IPS-15b (cell line): ENCODE measurements at regions not wholly inside any gene's neighbourhood (a gene's known extent, or its start where the extent isn't known, plus 50 kb on each side); places are given as distances from the start of the nearest gene placed in this dataset.

ENCODE experiments used
- H3K27me3 ChIP-seq: one replicate; pipeline ENCODE4 v1.6.1; 2013; ENCODE audit warnings: low read length; ENCODE audit not compliant: control insufficient read depth, insufficient read depth
- H3K36me3 ChIP-seq: one replicate; pipeline ENCODE4 v1.6.1; 2013; ENCODE audit warnings: low read length; ENCODE audit not compliant: control insufficient read depth, insufficient read depth
- H3K4me1 ChIP-seq: one replicate; pipeline ENCODE4 v1.6.1; 2013; ENCODE audit warnings: mild to moderate bottlenecking, low read length; ENCODE audit not compliant: control insufficient read depth, insufficient read depth
- H3K4me3 ChIP-seq: one replicate; pipeline ENCODE4 v1.5.1; 2013; ENCODE audit warnings: low read depth, low read length
- H3K9ac ChIP-seq: one replicate; pipeline ENCODE4 v1.6.1; 2013; ENCODE audit warnings: low read depth, mild to moderate bottlenecking, low read length
- H3K9me3 ChIP-seq: one replicate; pipeline ENCODE4 v1.6.1; 2013; ENCODE audit warnings: mild to moderate bottlenecking, low read length; ENCODE audit not compliant: control insufficient read depth, insufficient read depth

GRCh38 chr2:11901351-11902069 lies 155.1 kb downstream of the LPIN1 start:
- Histone ChIP-seq H3K36me3 (no peaks in the 10 kb centered on the region), H3K4me3 (no peak overlapping the region), H3K9ac (no peak overlapping the region), H3K9me3 (no peaks in the 10 kb centered on the region), H3K4me1 (no peaks in the 10 kb centered on the region), H3K27me3 (no peaks in the 10 kb centered on the region)

GRCh38 chr2:11903085-11903606 lies 156.7 kb downstream of the LPIN1 start:
- Histone ChIP-seq H3K4me1 (no peaks in the 10 kb centered on the region), H3K36me3 (no peaks in the 10 kb centered on the region), H3K9ac (no peak overlapping the region), H3K4me3 (no peak overlapping the region), H3K27me3 (no peaks in the 10 kb centered on the region), H3K9me3 (peaks cover 4% of the 10 kb centered on the region)

- H3K4me3 ChIP-seq: no peak overlapping the region
- H3K36me3 ChIP-seq: no peaks in the 10 kb centered on the region
- H3K4me1 ChIP-seq: no peaks in the 10 kb centered on the region
- no peak overlapping the region for H3K9ac ChIP-seq
- peaks cover 4% of the 10 kb centered on the region for H3K9me3 ChIP-seq
- no peaks in the 10 kb centered on the region for H3K27me3 ChIP-seq
These were observed 157.6 kb downstream of the LPIN1 start for GRCh38 chr2:11904029-11904428.

GRCh38 chr2:11904941-11905340 lies 158.5 kb downstream of the LPIN1 start:
- H3K27me3 ChIP-seq: no peaks in the 10 kb centered on the region
- no peaks in the 10 kb centered on the region for H3K36me3 ChIP-seq
- no peak overlapping the region for H3K9ac ChIP-seq
- no peaks in the 10 kb centered on the region for H3K4me1 ChIP-seq
- peaks cover 4% of the 10 kb centered on the region for H3K9me3 ChIP-seq
- no peak overlapping the region for H3K4me3 ChIP-seq

GRCh38 chr2:11907190-11907589 lies 160.8 kb downstream of the LPIN1 start:
- Histone ChIP-seq H3K4me3 (no peak overlapping the region), H3K9me3 (peaks cover 4% of the 10 kb centered on the region), H3K36me3 (no peaks in the 10 kb centered on the region), H3K4me1 (no peaks in the 10 kb centered on the region), H3K9ac (no peak overlapping the region), H3K27me3 (no peaks in the 10 kb centered on the region)

- Histone ChIP-seq H3K4me1 (no peaks in the 10 kb centered on the region), H3K36me3 (no peaks in the 10 kb centered on the region), H3K9ac (no peak overlapping the region), H3K9me3 (peaks cover 4% of the 10 kb centered on the region), H3K27me3 (no peaks in the 10 kb centered on the region), H3K4me3 (no peak overlapping the region)
These were observed 164.5 kb downstream of the LPIN1 start for GRCh38 chr2:11910971-11911370.

- H3K27me3 ChIP-seq: no peaks in the 10 kb centered on the region
- no peaks in the 10 kb centered on the region for H3K4me1 ChIP-seq
- no peak overlapping the region for H3K4me3 ChIP-seq
- no peak overlapping the region for H3K9ac ChIP-seq
- no peaks in the 10 kb centered on the region for H3K9me3 ChIP-seq
- H3K36me3 ChIP-seq: no peaks in the 10 kb centered on the region
These were observed 166.5 kb downstream of the LPIN1 start for GRCh38 chr2:11912980-11913379.

- H3K4me1 ChIP-seq: no peaks in the 10 kb centered on the region
- H3K27me3 ChIP-seq: no peaks in the 10 kb centered on the region
- no peak overlapping the region for H3K9ac ChIP-seq
- no peak overlapping the region for H3K4me3 ChIP-seq
- H3K36me3 ChIP-seq: no peaks in the 10 kb centered on the region
- H3K9me3 ChIP-seq: no peaks in the 10 kb centered on the region
These were observed 168.0 kb downstream of the LPIN1 start for GRCh38 chr2:11914455-11914854.

GRCh38 chr2:11915650-11916049 lies 169.2 kb downstream of the LPIN1 start:
- Histone ChIP-seq H3K4me3 (no peak overlapping the region), H3K36me3 (no peaks in the 10 kb centered on the region), H3K27me3 (no peaks in the 10 kb centered on the region), H3K9ac (no peak overlapping the region), H3K9me3 (no peaks in the 10 kb centered on the region), H3K4me1 (no peaks in the 10 kb centered on the region)

GRCh38 chr2:11919953-11920352 lies 173.5 kb downstream of the LPIN1 start:
- Histone ChIP-seq H3K4me1 (no peaks in the 10 kb centered on the region), H3K9ac (no peak overlapping the region), H3K9me3 (no peaks in the 10 kb centered on the region), H3K4me3 (no peak overlapping the region), H3K27me3 (no peaks in the 10 kb centered on the region), H3K36me3 (no peaks in the 10 kb centered on the region)

GRCh38 chr2:11920993-11921583 lies 174.7 kb downstream of the LPIN1 start:
- Histone ChIP-seq H3K9ac (no peak overlapping the region), H3K4me3 (no peak overlapping the region), H3K9me3 (no peaks in the 10 kb centered on the region), H3K36me3 (no peaks in the 10 kb centered on the region), H3K4me1 (no peaks in the 10 kb centered on the region), H3K27me3 (no peaks in the 10 kb centered on the region)

- Histone ChIP-seq H3K27me3 (no peaks in the 10 kb centered on the region), H3K4me3 (no peak overlapping the region), H3K9me3 (no peaks in the 10 kb centered on the region), H3K4me1 (no peaks in the 10 kb centered on the region), H3K36me3 (no peaks in the 10 kb centered on the region), H3K9ac (no peak overlapping the region)
These were observed 175.9 kb downstream of the LPIN1 start for GRCh38 chr2:11922294-11922693.
